ENCODE measurements at regions not wholly inside any gene's neighbourhood (a gene's known extent, or its start where the extent isn't known, plus 50 kb on each side); places are given as distances from the start of the nearest gene placed in this dataset.

GRCh38 chr5:97764700-97765099, 581.7 kb upstream of the RIOK2 start:
- Histone ChIP-seq H3K36me3 (no peaks in the 10 kb centered on the region), H3K9me3 (no peaks in the 10 kb centered on the region), H3K27ac (no peak overlapping the region), H3K4me3 (no peak overlapping the region), H3K27me3 (no peaks in the 10 kb centered on the region), H3K4me1 (no peaks in the 10 kb centered on the region)
- intact Hi-C loops (cut with DNase I; ENCODE audit: low total_unique reads) = no loop called here
- TF ChIP-seq CTCF (IDR thresholded peaks at IDR 0.05) = no peak
- no peak for TF ChIP-seq POLR2AphosphoS5 (IDR thresholded peaks at IDR 0.05)
- no peak for TF ChIP-seq POLR2A (IDR thresholded peaks at IDR 0.05)
- DNase-seq (ENCODE audit: low spot score in 2 of 2) = no peak

GRCh38 chr5:97778451-97778850, 595.4 kb upstream of the RIOK2 start:
- no peaks in the 10 kb centered on the region for H3K36me3 ChIP-seq
- DNase-seq (ENCODE audit: low spot score in 2 of 2) = no peak
- intact Hi-C loops (cut with DNase I; ENCODE audit: low total_unique reads) = no loop called here

GRCh38 chr5:97788369-97788768, 605.3 kb upstream of the RIOK2 start:
- no peak overlapping the region for H3K4me3 ChIP-seq
- no peaks in the 10 kb centered on the region for H3K4me1 ChIP-seq
- H3K9me3 ChIP-seq = no peaks in the 10 kb centered on the region
- no peaks in the 10 kb centered on the region for H3K27me3 ChIP-seq
- no peak for TF ChIP-seq POLR2A (IDR thresholded peaks at IDR 0.05)
- H3K27ac ChIP-seq = no peak overlapping the region
- DNase-seq (ENCODE audit: low spot score in 2 of 2) = no peak
- intact Hi-C loops (cut with DNase I; ENCODE audit: low total_unique reads) = loop anchor here (5.0 kb wide), 1 partner anchor 511 kb away; no protein-coding TSS in a partner anchor
- H3K36me3 ChIP-seq = no peaks in the 10 kb centered on the region

More at GRCh38 chr5:97778451-97778850, 595.4 kb upstream of the RIOK2 start:
- Histone ChIP-seq H3K4me1 (no peaks in the 10 kb centered on the region), H3K9me3 (peaks cover 2 to 7% of the 10 kb centered on the region in 2 donors), H3K4me3 (no peak overlapping the region), H3K27me3 (no peaks in the 10 kb centered on the region), H3K27ac (no peak overlapping the region)
- no peak for TF ChIP-seq POLR2A (IDR thresholded peaks at IDR 0.05)
- no peak for TF ChIP-seq CTCF (IDR thresholded peaks at IDR 0.05)
- no peak for TF ChIP-seq POLR2AphosphoS5 (IDR thresholded peaks at IDR 0.05)

- no peak for TF ChIP-seq CTCF (IDR thresholded peaks at IDR 0.05)
- TF ChIP-seq POLR2AphosphoS5 (IDR thresholded peaks at IDR 0.05) = no peak
- TF ChIP-seq POLR2A (IDR thresholded peaks at IDR 0.05) = no peak
- H3K9me3 ChIP-seq = peaks cover 8 to 10% of the 10 kb centered on the region in 2 donors
- DNase-seq (ENCODE audit: low spot score in 2 of 2) = no peak
- H3K4me3 ChIP-seq = no peak overlapping the region
- no peaks in the 10 kb centered on the region for H3K4me1 ChIP-seq
- no peaks in the 10 kb centered on the region for H3K36me3 ChIP-seq
- no peaks in the 10 kb centered on the region for H3K27me3 ChIP-seq
- intact Hi-C loops (cut with DNase I; ENCODE audit: low total_unique reads) = no loop called here
- H3K27ac ChIP-seq = no peak overlapping the region
These were observed 615.0 kb upstream of the RIOK2 start for GRCh38 chr5:97797994-97798451.

- no peak for DNase-seq (ENCODE audit: low spot score in 2 of 2)
- H3K9me3 ChIP-seq = peaks cover 19 to 29% of the 10 kb centered on the region in 2 donors
- no peaks in the 10 kb centered on the region for H3K27me3 ChIP-seq
- no peaks in the 10 kb centered on the region for H3K4me1 ChIP-seq
- intact Hi-C loops (cut with DNase I; ENCODE audit: low total_unique reads) = no loop called here
- no peak overlapping the region for H3K4me3 ChIP-seq
- no peak overlapping the region for H3K27ac ChIP-seq
- no peaks in the 10 kb centered on the region for H3K36me3 ChIP-seq
- TF ChIP-seq POLR2A (IDR thresholded peaks at IDR 0.05) = no peak
- TF ChIP-seq POLR2AphosphoS5 (IDR thresholded peaks at IDR 0.05) = no peak
- TF ChIP-seq CTCF (IDR thresholded peaks at IDR 0.05) = no peak
These were observed 618.4 kb upstream of the RIOK2 start for GRCh38 chr5:97801461-97801860.

GRCh38 chr5:97820138-97820537, 637.1 kb upstream of the RIOK2 start:
- TF ChIP-seq POLR2AphosphoS5 (IDR thresholded peaks at IDR 0.05) (no peak), POLR2A (IDR thresholded peaks at IDR 0.05) (no peak), CTCF (IDR thresholded peaks at IDR 0.05) (no peak)
- Histone ChIP-seq H3K4me1 (no peaks in the 10 kb centered on the region), H3K9me3 (peaks cover 0 to 12% of the 10 kb centered on the region in 2 donors), H3K27ac (no peak overlapping the region), H3K27me3 (no peaks in the 10 kb centered on the region), H3K4me3 (no peak overlapping the region), H3K36me3 (no peaks in the 10 kb centered on the region)
- no peak for DNase-seq (ENCODE audit: low spot score in 2 of 2)
- intact Hi-C loops (cut with DNase I; ENCODE audit: low total_unique reads) = no loop called here
